ENCODE measurements at regions not wholly inside any gene's neighbourhood (a gene's known extent, or its start where the extent isn't known, plus 50 kb on each side); places are given as distances from the start of the nearest gene placed in this dataset.

DNA sequence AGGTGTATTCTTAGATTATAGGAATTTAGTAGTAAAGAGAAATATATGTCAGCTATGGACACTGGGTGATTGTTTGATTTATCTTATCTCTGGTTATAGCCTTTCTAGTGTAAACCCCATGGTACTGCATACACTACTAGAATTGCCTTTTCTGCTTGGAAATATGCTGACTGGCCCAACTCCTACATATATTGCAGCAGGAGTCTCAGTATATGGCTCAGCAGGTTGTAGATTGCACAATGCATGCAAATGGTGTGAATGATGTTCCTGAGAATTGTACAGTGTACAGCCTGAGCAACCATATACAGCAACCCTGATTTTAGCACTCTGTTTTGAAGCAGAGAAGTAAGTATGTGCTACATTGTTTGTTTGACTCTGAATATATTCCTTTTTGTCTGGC, 153.4 kb upstream of the NPY start:
- H3K9me3 Mint-ChIP-seq = no peaks in the 10 kb centered on the region
- H3K27me3 Mint-ChIP-seq = peaks cover 3% of the 10 kb centered on the region
- H3K4me3 Mint-ChIP-seq = no peak overlapping the region
- H3K4me1 Mint-ChIP-seq = peaks cover 7% of the 10 kb centered on the region
- no peak overlapping the region for H3K27ac Mint-ChIP-seq
- ATAC-seq (replicated peaks) = no peak
- H3K36me3 Mint-ChIP-seq (ENCODE audit: low read depth) = no peaks in the 10 kb centered on the region

DNA sequence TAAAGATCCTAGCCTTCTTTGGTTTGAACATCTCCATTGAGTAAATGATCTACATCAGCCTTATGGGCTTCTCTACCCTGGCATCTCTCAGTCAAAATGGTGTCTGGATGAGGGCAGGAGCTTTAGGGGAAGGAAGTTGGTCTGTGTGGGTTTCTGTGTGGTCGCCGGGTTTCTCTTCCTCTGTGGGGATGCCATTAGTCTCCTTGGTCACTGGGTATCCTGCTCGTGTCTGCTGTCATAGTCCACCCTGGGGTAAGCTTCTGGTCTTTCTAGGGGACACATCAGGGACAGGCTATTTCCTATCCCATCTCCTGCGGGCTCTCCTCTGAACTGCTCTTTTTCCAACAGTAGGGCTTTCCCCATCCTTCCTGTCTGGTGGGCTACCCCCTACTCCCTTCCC, 150.3 kb upstream of the NPY start:
- ATAC-seq (replicated peaks) = no peak
- Mint-ChIP-seq H3K36me3 (ENCODE audit: low read depth) (no peaks in the 10 kb centered on the region), H3K4me1 (peaks cover 7% of the 10 kb centered on the region), H3K27me3 (peaks cover 13% of the 10 kb centered on the region), H3K4me3 (no peak overlapping the region), H3K27ac (no peak overlapping the region), H3K9me3 (no peaks in the 10 kb centered on the region)

GRCh38 chr7:24134535-24134934, 149.5 kb upstream of the NPY start:
- peaks cover 13% of the 10 kb centered on the region for H3K27me3 Mint-ChIP-seq
- ATAC-seq (replicated peaks) = no peak
- H3K27ac Mint-ChIP-seq = no peak overlapping the region
- no peaks in the 10 kb centered on the region for H3K9me3 Mint-ChIP-seq
- H3K4me3 Mint-ChIP-seq = no peak overlapping the region
- no peaks in the 10 kb centered on the region for H3K36me3 Mint-ChIP-seq (ENCODE audit: low read depth)
- peaks cover 7% of the 10 kb centered on the region for H3K4me1 Mint-ChIP-seq

GRCh38 chr7:24135003-24135817, 148.8 kb upstream of the NPY start:
- H3K9me3 Mint-ChIP-seq = no peaks in the 10 kb centered on the region
- H3K4me1 Mint-ChIP-seq = peaks cover 7% of the 10 kb centered on the region
- no peak overlapping the region for H3K27ac Mint-ChIP-seq
- H3K27me3 Mint-ChIP-seq = peaks cover 13% of the 10 kb centered on the region
- ATAC-seq (replicated peaks) = no peak
- no peak overlapping the region for H3K4me3 Mint-ChIP-seq
- no peaks in the 10 kb centered on the region for H3K36me3 Mint-ChIP-seq (ENCODE audit: low read depth)

GRCh38 chr7:24137338-24137737, 146.7 kb upstream of the NPY start:
- H3K27ac Mint-ChIP-seq = no peak overlapping the region
- peaks cover 7% of the 10 kb centered on the region for H3K4me1 Mint-ChIP-seq
- H3K9me3 Mint-ChIP-seq = no peaks in the 10 kb centered on the region
- no peaks in the 10 kb centered on the region for H3K36me3 Mint-ChIP-seq (ENCODE audit: low read depth)
- H3K27me3 Mint-ChIP-seq = peaks cover 13% of the 10 kb centered on the region
- ATAC-seq (replicated peaks) = no peak
- H3K4me3 Mint-ChIP-seq = no peak overlapping the region

- Mint-ChIP-seq H3K36me3 (ENCODE audit: low read depth) (no peaks in the 10 kb centered on the region), H3K9me3 (no peaks in the 10 kb centered on the region)
These were observed 145.6 kb upstream of the NPY start for GRCh38 chr7:24138343-24138742.

GRCh38 chr7:24140001-24140400, 144.0 kb upstream of the NPY start:
- H3K27ac Mint-ChIP-seq = no peak overlapping the region
- no peak for ATAC-seq (replicated peaks)
- peaks cover 10% of the 10 kb centered on the region for H3K27me3 Mint-ChIP-seq
- H3K9me3 Mint-ChIP-seq = no peaks in the 10 kb centered on the region
- H3K4me1 Mint-ChIP-seq = peaks cover 6% of the 10 kb centered on the region
- no peaks in the 10 kb centered on the region for H3K36me3 Mint-ChIP-seq (ENCODE audit: low read depth)
- no peak overlapping the region for H3K4me3 Mint-ChIP-seq

More at GRCh38 chr7:24138343-24138742, 145.6 kb upstream of the NPY start:
- no peak for ATAC-seq (replicated peaks)
- Mint-ChIP-seq H3K27ac (no peak overlapping the region), H3K4me1 (peaks cover 7% of the 10 kb centered on the region), H3K4me3 (no peak overlapping the region), H3K27me3 (peaks cover 13% of the 10 kb centered on the region)

DNA sequence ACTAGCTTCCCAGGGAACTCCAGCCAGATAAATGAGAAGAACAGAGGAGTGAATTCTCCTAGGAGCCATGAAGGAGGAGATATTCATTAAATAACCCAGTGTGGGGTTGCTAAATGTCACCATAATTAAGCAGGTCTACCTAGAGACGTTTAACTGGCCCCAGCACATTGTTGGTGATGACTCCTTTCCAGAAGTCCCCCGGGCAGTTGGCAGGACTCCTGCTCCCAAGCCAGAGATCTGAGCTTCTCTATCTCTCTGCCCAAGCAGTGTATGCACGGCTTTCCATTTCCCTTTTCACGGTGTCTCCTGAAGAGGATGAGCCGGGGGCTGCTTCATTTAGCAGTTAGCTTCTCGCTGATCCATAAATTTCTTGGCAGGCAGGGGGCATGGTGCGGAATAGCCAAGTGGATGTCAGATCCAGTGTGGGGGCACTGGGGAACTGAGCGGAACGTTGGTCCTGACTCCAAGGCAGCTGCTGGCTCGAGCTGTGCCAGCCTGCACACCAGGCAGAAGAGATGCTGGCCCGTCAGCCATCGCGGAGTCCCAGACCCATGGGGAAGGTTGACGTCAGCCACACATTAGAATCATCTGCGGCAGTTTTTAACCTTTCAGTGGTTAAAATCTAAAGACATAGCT, 142.0 kb upstream of the NPY start:
- ATAC-seq (replicated peaks) = no peak
- Mint-ChIP-seq H3K4me1 (no peaks in the 10 kb centered on the region), H3K9me3 (no peaks in the 10 kb centered on the region), H3K27me3 (peaks cover 9% of the 10 kb centered on the region), H3K27ac (no peak overlapping the region), H3K4me3 (no peak overlapping the region), H3K36me3 (ENCODE audit: low read depth) (no peaks in the 10 kb centered on the region)

DNA sequence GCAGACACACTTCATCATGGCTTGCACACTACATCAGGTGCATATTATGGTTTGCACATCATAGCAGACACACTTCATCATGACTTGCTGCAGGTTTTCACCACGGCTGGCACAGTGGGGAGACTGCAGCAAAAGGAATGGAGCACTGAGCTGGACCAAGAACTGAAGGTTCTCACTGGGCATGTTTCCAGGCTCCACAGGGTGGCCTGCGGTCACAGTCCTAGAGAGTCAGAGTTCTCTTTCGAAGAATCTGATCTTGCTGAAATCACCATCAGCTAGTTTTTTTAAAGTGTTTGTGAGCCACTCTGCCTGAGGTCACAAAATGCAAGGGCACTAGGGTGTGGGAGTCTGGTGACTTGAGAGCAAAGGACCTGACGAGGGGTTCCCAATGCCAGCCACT, 140.4 kb upstream of the NPY start:
- Mint-ChIP-seq H3K27ac (no peak overlapping the region), H3K36me3 (ENCODE audit: low read depth) (no peaks in the 10 kb centered on the region), H3K4me1 (no peaks in the 10 kb centered on the region), H3K9me3 (no peaks in the 10 kb centered on the region), H3K4me3 (no peak overlapping the region), H3K27me3 (no peaks in the 10 kb centered on the region)
- no peak for ATAC-seq (replicated peaks)

DNA sequence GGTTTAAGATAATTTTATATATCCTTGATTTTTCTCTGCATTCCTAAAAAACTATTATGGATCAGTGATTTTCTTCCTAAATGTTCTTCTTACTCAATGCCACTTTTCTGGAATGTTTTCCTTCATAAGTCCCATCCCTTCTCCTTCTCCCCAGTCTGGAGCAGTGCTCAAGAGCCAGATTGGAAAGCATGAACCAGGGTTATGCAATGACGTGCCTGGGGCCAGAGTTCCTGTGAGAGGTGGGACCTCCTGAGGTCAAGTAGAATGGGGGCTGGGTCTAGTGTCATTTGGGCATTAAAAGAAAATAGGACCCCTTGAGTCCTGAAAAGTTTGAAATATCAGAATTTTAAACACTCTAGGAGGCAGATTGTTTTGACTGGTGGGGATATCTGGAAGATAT, 132.0 kb upstream of the NPY start:
- no peak overlapping the region for H3K4me3 Mint-ChIP-seq
- peaks cover 12% of the 10 kb centered on the region for H3K27me3 Mint-ChIP-seq
- no peak for ATAC-seq (replicated peaks)
- H3K36me3 Mint-ChIP-seq (ENCODE audit: low read depth) = no peaks in the 10 kb centered on the region
- no peak overlapping the region for H3K27ac Mint-ChIP-seq
- H3K4me1 Mint-ChIP-seq = no peaks in the 10 kb centered on the region
- peaks cover 12% of the 10 kb centered on the region for H3K9me3 Mint-ChIP-seq

- Mint-ChIP-seq H3K9me3 (peaks cover 12% of the 10 kb centered on the region), H3K36me3 (ENCODE audit: low read depth) (no peaks in the 10 kb centered on the region), H3K4me3 (no peak overlapping the region), H3K4me1 (no peaks in the 10 kb centered on the region), H3K27ac (no peak overlapping the region), H3K27me3 (peaks cover 12% of the 10 kb centered on the region)
- ATAC-seq (replicated peaks) = no peak
These were observed 131.6 kb upstream of the NPY start for GRCh38 chr7:24152356-24152755.

DNA sequence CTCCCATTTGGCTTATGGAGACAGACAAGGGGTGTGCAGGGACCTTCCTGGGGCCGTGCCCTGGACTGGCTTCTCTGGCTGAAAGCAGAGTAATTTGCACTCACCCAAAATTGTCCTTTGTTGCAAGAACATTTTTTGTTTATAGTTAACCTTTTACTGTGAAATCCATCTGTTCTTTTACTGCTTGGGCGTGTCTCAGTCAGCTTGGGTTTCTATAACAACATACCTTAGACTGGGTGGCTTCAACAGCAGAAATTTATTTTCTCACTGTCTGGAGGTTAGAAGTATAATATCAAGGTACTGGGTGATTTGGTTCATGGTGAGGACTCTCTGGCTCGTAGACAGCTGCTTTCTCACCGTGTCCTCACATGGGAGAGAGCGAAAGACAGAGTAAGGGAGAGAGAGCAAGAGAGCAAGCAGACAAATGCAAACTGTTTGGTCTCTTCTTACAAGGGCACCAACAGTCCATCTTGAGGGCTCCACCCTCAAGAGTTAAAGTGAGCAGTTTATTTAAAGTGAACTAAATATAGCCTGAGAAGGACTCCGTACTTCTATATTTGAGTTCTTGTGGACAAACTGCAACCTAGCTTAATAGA, 131.0 kb upstream of the NPY start:
- no peak for ATAC-seq (replicated peaks)

DNA sequence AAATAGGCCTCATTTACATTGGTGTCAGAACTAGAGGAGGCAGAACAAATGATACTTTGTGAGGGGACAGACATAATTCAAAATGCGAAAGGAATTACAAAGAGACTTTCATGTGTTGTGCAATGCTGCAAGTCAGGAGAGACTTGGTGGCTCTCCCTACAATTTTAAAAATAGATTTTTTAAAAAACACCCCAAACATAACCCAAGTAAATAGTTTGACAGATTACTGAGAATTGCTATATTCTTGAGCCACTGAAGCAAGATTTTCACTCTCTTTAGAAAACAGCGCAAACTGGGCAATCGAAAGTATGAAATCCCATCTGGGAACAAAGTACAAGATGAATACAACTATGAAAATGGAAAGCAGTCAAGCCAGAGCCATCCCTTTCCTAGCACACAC, 126.3 kb upstream of the NPY start:
- Mint-ChIP-seq H3K4me1 (no peaks in the 10 kb centered on the region), H3K36me3 (ENCODE audit: low read depth) (no peaks in the 10 kb centered on the region), H3K27me3 (peaks cover 6% of the 10 kb centered on the region), H3K27ac (no peak overlapping the region), H3K4me3 (no peak overlapping the region), H3K9me3 (no peaks in the 10 kb centered on the region)
- no peak for ATAC-seq (replicated peaks)

More for the DNA sequence above, 131.0 kb upstream of the NPY start:
- Mint-ChIP-seq H3K9me3 (peaks cover 12% of the 10 kb centered on the region), H3K36me3 (ENCODE audit: low read depth) (no peaks in the 10 kb centered on the region), H3K27ac (no peak overlapping the region), H3K4me3 (no peak overlapping the region), H3K27me3 (peaks cover 12% of the 10 kb centered on the region), H3K4me1 (no peaks in the 10 kb centered on the region)

- ATAC-seq (replicated peaks) = no peak
- Mint-ChIP-seq H3K27ac (no peak overlapping the region), H3K9me3 (no peaks in the 10 kb centered on the region), H3K27me3 (peaks cover 11% of the 10 kb centered on the region), H3K36me3 (ENCODE audit: low read depth) (no peaks in the 10 kb centered on the region), H3K4me1 (no peaks in the 10 kb centered on the region), H3K4me3 (no peak overlapping the region)
These were observed 125.0 kb upstream of the NPY start for GRCh38 chr7:24158975-24159374.

GRCh38 chr7:24164401-24164800, 119.6 kb upstream of the NPY start:
- H3K27me3 Mint-ChIP-seq = peaks cover 8% of the 10 kb centered on the region
- no peaks in the 10 kb centered on the region for H3K9me3 Mint-ChIP-seq
- H3K36me3 Mint-ChIP-seq (ENCODE audit: low read depth) = no peaks in the 10 kb centered on the region
- ATAC-seq (replicated peaks) = no peak
- no peak overlapping the region for H3K27ac Mint-ChIP-seq
- H3K4me3 Mint-ChIP-seq = no peak overlapping the region
- H3K4me1 Mint-ChIP-seq = no peaks in the 10 kb centered on the region

Measured in activated T-helper 17 cell treated with anti-CD3 and anti-CD28 coated beads, Interleukin-2, amount 50 U/mL, for 72 hours (primary cell).